Neutrophil (primary cell): ENCODE measurements at regions not wholly inside any gene's neighbourhood (a gene's known extent, or its start where the extent isn't known, plus 50 kb on each side); places are given as distances from the start of the nearest gene placed in this dataset.

Source experiments
- H3K27ac ChIP-seq: fragments of 200-600 bp; sonication (generic); 2 replicates; pipeline ENCODE4 v1.5.1; 2016; ENCODE audit warnings: mild to moderate bottlenecking, moderate library complexity
- H3K27me3 ChIP-seq: fragments of 200-600 bp; sonication (generic); 2 replicates; pipeline ENCODE4 v1.6.0; 2016; ENCODE audit warnings: mild to moderate bottlenecking
- H3K36me3 ChIP-seq: fragments of 200-600 bp; sonication (generic); 2 replicates; pipeline ENCODE4 v1.5.1; 2017
- H3K4me1 ChIP-seq, 2 experiments: fragments of 200-600 bp in 1 of 2; sonication (generic) in 1 of 2; 1 replicate in 1 of 2; 2 replicates in 1 of 2; pipeline versions ENCODE4 v1.5.1 to v1.6.1; 2013 to 2016; ENCODE audit warnings: low read depth in 1 of 2, low read length in 1 of 2, mild to moderate bottlenecking in 1 of 2, moderate library complexity in 1 of 2; ENCODE audit not compliant: control insufficient read depth in 1 of 2, insufficient read depth in 1 of 2
- H3K4me3 ChIP-seq, 2 experiments: fragments of 200-600 bp in 1 of 2; sonication (generic) in 1 of 2; 1 replicate in 1 of 2; 2 replicates in 1 of 2; pipeline ENCODE4 v1.5.1; 2013 to 2016; ENCODE audit warnings: low read depth in 1 of 2, low read length in 1 of 2, mild to moderate bottlenecking in 1 of 2, moderate library complexity in 1 of 2
- H3K9me3 ChIP-seq: fragments of 200-600 bp; sonication (generic); 2 replicates; pipeline ENCODE4 v1.5.1; 2016
- TF ChIP-seq, protein P1 (sequence below): fragments of 200-600 bp; sonication (generic); IDR thresholded peaks from 2 replicates; pipeline ENCODE4 v1.5.1; 2016; ENCODE audit warnings: antibody characterized with exemption

DNA sequence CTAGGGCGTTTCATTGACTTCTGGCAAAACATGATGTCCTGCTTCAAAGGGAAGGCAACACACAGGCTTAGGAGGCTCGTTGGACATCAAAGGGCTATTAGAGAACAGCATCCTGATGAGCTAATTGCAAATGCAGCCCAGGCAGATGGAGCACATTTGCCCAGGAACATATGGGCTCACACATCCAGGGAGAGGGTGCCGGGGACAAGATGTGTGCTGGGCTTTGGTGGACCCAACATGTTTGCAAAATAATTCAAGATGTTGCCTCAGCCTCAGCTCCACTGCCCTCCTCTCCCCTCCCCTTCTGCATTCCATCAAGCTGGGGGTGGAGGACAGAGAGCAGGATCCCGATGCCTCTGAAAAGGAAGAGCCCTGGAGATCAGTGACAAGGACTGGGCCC lies 217.1 kb upstream of the ZMIZ1 start:
- Histone ChIP-seq H3K4me1 (no peaks in the 10 kb centered on the region), H3K36me3 (no peaks in the 10 kb centered on the region), H3K27me3 (no peaks in the 10 kb centered on the region), H3K27ac (no peak overlapping the region), H3K9me3 (no peaks in the 10 kb centered on the region), H3K4me3 (no peak overlapping the region)
- TF ChIP-seq, protein P1, sequence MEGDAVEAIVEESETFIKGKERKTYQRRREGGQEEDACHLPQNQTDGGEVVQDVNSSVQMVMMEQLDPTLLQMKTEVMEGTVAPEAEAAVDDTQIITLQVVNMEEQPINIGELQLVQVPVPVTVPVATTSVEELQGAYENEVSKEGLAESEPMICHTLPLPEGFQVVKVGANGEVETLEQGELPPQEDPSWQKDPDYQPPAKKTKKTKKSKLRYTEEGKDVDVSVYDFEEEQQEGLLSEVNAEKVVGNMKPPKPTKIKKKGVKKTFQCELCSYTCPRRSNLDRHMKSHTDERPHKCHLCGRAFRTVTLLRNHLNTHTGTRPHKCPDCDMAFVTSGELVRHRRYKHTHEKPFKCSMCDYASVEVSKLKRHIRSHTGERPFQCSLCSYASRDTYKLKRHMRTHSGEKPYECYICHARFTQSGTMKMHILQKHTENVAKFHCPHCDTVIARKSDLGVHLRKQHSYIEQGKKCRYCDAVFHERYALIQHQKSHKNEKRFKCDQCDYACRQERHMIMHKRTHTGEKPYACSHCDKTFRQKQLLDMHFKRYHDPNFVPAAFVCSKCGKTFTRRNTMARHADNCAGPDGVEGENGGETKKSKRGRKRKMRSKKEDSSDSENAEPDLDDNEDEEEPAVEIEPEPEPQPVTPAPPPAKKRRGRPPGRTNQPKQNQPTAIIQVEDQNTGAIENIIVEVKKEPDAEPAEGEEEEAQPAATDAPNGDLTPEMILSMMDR = no peak

DNA sequence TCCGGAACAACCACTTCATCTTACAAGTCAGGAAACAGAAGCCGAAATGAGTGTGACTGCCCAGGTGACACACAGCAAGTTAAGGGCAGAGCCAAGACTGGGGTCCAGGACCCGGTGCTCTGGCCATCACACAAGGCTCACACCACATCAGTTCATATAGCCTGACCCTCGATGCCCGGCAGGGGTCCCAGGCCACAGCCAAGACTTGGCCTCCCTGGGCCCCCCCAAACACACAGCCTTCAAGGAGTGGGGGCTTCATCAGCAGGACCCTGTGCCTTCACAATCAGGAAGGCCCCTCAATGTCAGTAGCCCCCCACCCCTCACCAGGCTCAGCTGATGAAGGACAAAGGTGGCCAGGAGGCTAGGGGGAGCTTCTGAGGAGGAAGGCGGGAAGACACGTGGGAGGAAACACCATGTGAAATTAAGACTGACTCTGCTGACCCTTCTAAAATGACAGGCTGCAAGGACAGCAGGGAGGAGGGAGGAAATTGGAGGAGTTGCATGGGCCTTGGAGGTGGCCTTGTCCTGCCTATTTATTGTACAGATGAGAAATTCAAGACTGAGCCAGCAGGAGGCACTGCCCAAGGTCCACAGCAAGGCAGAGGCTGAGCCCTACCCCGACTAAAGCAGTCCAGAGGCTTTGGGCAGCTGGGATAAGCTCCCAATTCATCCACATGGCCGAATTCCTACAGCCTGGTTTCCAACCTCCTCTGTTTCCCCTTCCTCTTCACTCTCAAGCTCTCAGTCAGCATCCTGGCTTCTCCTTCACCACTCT lies 216.1 kb upstream of the ZMIZ1 start:
- no peaks in the 10 kb centered on the region for H3K9me3 ChIP-seq
- TF ChIP-seq, protein P1 = no peak
- H3K27ac ChIP-seq = no peak overlapping the region
- H3K36me3 ChIP-seq = no peaks in the 10 kb centered on the region
- no peaks in the 10 kb centered on the region for H3K4me1 ChIP-seq
- H3K27me3 ChIP-seq = no peaks in the 10 kb centered on the region
- H3K4me3 ChIP-seq = no peak overlapping the region

DNA sequence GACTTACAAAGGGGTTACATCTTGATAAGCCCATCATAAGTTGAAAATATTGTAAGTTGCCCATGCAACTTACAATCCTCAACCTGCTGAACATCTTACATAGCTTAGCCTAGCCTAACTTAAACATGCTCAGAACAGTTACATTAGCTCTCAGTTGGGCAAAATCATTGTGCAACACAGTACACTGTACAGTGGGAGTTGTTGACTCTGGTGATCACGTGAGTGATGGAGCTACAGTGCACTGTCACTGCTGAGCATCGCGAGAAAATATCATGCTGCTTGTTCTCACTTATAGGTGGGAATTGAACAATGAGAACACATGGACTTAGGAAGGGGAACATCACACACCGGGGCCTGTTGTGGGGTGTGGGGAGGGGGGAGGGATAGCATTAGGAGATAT lies 214.9 kb upstream of the ZMIZ1 start:
- H3K27ac ChIP-seq = no peak overlapping the region
- no peaks in the 10 kb centered on the region for H3K9me3 ChIP-seq
- H3K27me3 ChIP-seq = no peaks in the 10 kb centered on the region
- no peaks in the 10 kb centered on the region for H3K4me1 ChIP-seq
- TF ChIP-seq, protein P1 = no peak
- H3K4me3 ChIP-seq = no peak overlapping the region
- no peaks in the 10 kb centered on the region for H3K36me3 ChIP-seq

DNA sequence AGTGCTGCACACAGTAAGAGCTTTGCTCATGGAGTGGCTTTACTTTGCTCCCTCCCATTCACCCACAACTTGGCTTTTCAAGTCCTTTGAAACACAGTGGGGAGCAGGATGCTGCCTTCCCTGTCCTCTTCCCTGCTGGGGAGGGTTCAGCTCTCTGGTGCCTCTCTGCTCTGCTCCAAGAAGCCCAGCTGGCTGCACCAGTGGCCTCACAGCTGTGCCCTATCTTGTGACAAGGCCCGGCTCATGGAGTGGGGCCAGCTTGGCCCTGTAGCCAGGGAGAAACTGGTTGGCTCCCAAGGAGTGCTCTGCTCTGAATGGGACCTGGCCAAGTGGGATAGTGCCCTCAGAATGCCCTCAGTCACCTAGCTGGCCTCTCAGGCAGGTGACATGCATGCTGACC lies 212.3 kb upstream of the ZMIZ1 start:
- Histone ChIP-seq H3K9me3 (no peaks in the 10 kb centered on the region), H3K36me3 (no peaks in the 10 kb centered on the region), H3K4me3 (no peak overlapping the region), H3K27ac (no peak overlapping the region), H3K4me1 (no peaks in the 10 kb centered on the region), H3K27me3 (peaks cover 16% of the 10 kb centered on the region)
- TF ChIP-seq, protein P1 = no peak

DNA sequence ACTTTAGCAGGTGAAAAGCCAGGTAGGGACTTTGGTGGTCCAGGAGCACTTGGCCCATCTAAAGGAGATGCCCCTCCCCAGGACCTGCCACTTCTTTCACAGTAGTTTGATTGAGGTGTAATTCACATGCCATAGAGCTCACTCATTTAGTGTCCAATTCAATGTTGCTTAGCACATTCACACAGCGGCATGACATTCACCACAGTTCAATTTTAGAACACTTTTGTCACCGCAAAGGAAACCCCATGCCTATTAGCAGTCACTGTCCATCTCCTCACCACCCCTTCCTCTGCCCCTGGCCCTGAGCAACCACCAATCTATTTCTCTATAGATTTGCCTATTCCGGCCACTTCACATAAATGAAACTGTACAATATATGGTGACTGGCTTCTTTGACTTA lies 211.6 kb upstream of the ZMIZ1 start:
- H3K36me3 ChIP-seq = no peaks in the 10 kb centered on the region
- no peak overlapping the region for H3K4me3 ChIP-seq
- no peak overlapping the region for H3K27ac ChIP-seq
- TF ChIP-seq, protein P1 = no peak
- H3K9me3 ChIP-seq = no peaks in the 10 kb centered on the region
- no peaks in the 10 kb centered on the region for H3K4me1 ChIP-seq
- peaks cover 16% of the 10 kb centered on the region for H3K27me3 ChIP-seq
